Gastroesophageal sphincter (tissue), 3 donors: ENCODE measurements at regions not wholly inside any gene's neighbourhood (a gene's known extent, or its start where the extent isn't known, plus 50 kb on each side); places are given as distances from the start of the nearest gene placed in this dataset.

Experiments used
- EP300 ChIP-seq: sonication (generic); formaldehyde crosslinking; IDR thresholded peaks from one replicate; pipeline ENCODE4 v1.6.1; 2017; ENCODE audit warnings: antibody characterized with exemption, mild to moderate bottlenecking
- TF ChIP-seq, protein P1 (sequence below), 4 experiments: fragments of 200-600 bp in 2 of 4; fragments of 450-650 bp in 2 of 4; sonication (generic) in 1 of 4; IDR thresholded peaks; one replicate each; pipeline ENCODE4 v1.5.1; 2017 to 2019; ENCODE audit warnings: antibody characterized with exemption in 4 of 4, mild to moderate bottlenecking in 2 of 4, moderate library complexity in 2 of 4

GRCh38 chr14:22316473-22316872, 272.6 kb downstream of the DAD1 start:
- TF ChIP-seq, protein P1, sequence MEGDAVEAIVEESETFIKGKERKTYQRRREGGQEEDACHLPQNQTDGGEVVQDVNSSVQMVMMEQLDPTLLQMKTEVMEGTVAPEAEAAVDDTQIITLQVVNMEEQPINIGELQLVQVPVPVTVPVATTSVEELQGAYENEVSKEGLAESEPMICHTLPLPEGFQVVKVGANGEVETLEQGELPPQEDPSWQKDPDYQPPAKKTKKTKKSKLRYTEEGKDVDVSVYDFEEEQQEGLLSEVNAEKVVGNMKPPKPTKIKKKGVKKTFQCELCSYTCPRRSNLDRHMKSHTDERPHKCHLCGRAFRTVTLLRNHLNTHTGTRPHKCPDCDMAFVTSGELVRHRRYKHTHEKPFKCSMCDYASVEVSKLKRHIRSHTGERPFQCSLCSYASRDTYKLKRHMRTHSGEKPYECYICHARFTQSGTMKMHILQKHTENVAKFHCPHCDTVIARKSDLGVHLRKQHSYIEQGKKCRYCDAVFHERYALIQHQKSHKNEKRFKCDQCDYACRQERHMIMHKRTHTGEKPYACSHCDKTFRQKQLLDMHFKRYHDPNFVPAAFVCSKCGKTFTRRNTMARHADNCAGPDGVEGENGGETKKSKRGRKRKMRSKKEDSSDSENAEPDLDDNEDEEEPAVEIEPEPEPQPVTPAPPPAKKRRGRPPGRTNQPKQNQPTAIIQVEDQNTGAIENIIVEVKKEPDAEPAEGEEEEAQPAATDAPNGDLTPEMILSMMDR (IDR thresholded peaks at IDR 0.05): no peak
- TF ChIP-seq EP300: no peak
